GM18520 (cell line): ENCODE measurements at regions not wholly inside any gene's neighbourhood (a gene's known extent, or its start where the extent isn't known, plus 50 kb on each side); places are given as distances from the start of the nearest gene placed in this dataset.

Experiments used
- ATAC-seq: cut with Tn5 transposase; IDR thresholded peaks from one replicate; pipeline ENCODE4 v1.9.1; 2021; ENCODE audit not compliant: unreplicated experiment

DNA sequence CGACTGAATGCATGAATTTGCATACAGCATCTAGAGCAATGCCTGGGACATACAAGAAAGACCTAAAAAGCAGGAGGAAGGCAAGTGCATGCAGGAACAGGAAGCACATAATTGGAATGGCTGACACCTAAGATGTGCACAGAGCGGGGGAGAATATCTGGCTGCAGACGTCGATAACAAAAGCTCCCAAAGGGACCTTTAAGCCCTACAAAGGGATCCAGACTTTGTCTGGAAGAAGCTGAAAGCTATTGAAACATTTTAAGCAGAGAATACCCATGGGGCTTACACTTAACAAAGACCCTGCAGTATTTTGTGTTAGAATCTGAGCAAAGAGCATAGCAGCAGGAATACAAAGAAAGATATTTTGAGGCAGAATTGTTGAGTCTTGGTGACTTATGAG is 107.4 kb upstream of the CLDN10 start:
- ATAC-seq, result no peak

DNA sequence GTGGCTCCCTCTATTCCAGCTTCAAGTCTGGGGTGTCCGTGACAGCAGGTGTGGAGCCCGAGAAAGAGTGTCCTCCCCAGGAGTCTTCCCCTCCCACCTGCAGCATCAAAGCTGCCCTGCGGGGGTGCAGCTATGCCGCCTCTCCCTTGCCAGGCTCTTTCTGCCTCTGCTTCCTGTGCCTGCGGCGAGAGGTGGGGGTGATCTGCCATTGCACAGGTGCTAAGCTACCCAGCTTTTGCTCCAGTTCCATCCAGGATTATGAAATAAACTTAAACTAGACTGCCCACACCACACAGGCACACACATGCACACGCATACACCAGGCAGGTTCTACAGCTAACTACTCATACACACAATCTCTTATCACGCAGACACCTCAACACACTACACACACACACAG is 104.7 kb upstream of the CLDN10 start:
- ATAC-seq, result no peak

DNA sequence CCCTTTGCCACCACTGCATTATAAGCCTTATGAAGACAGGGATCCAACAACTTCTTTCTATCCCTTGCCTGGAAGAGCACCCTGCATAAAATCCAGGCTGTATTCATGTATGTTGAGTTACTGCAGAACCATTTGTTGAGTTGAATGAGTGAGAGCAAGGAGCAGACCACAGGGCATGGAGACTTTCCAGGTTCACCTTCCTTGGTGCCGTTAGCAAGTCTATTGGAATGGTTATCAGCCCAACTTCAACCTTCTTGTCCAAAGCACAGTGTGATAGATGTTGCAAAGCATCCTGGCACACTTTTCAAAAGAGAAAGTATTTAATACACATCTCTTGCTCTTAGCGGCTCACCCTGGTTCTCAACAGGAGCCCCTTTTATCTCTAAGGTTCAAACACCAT is 100.9 kb upstream of the CLDN10 start:
- no peak for ATAC-seq

DNA sequence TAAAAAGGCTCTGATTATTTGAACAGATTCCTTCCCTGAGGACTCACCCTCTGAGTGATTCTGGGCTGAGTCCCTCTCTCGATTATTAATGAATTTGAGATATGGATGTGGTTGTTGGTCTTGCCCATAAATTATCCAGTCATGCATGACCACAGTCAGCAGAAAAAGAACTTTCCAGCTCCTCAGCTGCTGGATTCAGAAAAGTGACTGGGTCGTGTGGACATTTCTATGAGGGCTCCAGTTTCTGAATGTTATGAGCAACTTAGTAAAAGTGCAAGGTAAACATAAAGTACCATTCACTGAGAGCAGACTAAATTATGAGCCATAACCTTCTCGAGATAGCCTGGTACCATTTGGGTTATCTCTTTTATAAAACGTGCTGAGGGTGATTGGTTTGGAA is 100.1 kb upstream of the CLDN10 start:
- ATAC-seq, result no peak

DNA sequence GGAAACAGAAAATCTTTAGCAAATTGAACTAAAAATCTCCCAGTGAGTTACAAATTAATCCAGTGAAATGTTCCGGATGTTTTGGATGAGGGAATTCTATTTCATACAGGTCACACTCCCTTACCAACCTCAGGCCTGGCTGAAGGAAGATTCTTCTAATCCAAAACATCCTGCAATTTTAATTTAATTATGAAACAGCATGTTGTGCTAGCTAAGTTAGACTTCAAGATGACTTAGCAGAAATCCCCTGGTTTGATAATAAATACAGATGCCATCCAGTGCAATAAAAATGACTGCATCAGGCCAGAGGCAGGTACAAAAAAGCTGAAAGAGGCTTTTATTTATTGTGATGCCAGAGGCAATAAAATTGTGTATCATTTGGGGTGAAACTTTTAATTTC is 96.7 kb upstream of the CLDN10 start:
- no peak for ATAC-seq

DNA sequence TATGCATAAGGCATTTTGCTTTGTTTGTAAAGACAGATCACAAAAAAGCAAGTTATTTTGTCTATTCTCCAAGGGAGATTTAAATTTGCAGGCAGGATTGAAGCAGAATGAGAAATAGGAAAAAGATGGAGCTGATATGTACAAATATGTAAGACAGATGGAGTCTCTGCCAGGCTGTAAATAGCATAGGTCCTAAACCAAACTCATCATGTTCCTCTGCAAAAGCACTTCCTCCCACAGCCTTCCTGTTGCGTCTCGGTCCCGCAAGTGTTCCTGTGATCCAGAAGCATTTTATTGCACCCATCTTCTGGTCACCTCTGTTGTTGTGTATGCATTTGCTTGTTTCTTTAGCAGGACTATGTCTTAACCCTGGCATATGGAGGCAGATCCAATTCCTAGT is 95.7 kb upstream of the CLDN10 start:
- ATAC-seq, result no peak

DNA sequence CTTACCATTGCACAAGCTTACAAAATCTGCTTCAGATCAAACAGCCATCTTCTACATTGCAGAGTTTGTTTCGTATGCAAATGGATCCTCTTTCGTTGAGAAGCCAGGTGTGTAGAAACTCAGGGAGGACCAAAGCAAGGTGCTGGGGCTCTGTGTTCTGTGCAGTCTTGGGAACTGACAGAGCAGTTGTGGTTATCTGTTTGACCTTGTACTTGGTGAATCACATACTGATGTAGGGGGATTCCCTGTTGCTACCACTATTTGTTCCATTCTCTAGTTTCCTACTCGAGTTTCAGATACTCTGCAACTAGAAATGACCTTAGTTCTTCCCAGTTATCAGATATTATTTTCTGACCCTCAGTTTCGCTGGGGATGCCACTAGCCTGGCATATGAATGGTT is 95.2 kb upstream of the CLDN10 start:
- peak; percentile 100 for ATAC-seq

DNA sequence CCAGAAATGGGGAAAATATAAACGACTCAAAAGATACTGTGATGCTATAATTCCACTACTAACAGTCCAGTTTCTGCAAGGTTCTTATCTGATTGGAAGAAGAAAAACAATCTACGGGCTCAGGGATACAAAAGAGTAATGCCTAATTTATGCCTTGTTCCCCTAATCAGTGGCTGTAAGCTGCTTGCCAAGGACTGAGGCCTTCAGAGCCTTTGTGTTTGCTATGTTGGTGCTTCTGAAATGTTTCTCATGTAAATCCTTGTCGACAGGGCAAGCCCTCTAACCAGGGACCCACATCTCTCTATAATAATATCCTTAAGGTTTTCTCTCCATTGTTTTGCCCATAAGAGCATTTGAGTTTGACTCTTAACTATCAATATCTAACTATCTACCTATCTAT is 89.7 kb upstream of the CLDN10 start:
- no peak for ATAC-seq

DNA sequence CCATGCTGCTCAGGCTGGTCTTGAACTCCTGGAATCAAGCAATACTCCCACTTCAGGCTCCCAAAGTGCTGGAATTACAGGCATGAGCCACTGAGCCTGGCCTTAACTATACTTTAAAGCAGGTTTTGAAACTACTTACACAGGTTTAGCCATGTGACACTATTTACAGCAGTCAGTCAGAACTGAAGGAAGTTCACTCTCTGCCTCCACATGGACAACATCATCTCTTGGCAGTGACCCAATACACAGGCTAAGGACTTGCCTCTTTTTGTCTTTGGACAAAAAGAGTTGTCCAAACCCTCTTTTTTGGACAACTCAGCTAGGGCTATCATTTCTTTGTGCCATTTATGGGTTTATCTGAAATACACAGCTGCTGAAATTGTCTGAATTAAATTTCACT is 89.0 kb upstream of the CLDN10 start:
- no peak for ATAC-seq

DNA sequence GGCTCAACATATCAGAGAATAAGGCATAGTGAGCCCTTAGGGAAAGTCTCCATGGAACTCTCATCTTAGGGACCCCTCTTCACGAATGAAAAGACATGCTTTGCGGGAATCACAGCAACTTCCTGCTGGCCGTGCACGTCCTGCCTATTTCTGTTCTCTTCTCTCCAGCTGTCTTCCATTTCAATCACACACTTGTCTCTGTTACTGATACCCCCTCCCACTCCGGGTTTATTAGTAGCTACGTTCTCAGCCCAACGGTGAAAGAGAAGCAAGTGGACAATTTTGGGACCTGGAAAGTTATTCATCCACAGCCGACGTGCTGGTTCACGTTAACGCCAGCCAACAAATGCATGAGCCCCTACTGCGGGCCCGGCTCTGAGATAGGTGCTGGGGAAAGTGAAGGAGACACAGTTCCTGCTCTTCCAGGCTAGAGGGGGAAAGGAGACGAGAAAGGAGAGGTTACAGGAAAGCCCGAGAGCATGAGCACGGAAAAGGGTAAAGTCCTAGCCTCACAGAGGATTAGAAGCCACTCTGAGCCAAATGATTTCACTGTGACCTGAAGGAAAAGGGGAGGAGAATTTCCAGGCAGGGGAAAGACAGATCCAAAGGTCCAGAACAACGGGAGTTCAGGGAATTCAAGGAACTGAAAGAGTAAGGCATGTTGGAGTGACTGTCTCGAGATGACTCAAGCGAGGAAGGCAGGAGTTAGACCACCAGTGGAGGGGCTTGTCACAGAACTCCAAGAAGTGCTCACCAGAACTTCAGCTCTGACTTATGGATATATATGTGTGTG is 81.8 kb upstream of the CLDN10 start:
- no peak for ATAC-seq

DNA sequence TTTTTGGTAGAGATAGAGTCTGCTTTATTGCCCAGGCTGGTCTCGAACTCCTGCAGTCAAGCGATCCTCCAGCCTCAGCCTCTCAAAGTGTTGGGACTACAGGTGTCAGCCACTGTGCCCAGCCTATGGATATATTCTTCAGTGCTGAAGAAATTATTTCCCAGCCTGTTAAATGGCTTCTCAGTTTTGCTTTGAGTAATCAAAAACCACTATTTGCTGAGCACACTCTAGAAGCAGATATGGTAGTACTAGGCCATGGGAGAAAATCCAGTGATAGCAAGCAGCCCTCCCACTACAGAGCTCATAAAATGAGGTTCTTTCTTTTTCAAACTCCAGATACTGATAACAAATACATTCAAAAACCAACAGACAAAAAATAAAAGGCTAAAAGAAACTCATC is 80.6 kb upstream of the CLDN10 start:
- ATAC-seq, result no peak

DNA sequence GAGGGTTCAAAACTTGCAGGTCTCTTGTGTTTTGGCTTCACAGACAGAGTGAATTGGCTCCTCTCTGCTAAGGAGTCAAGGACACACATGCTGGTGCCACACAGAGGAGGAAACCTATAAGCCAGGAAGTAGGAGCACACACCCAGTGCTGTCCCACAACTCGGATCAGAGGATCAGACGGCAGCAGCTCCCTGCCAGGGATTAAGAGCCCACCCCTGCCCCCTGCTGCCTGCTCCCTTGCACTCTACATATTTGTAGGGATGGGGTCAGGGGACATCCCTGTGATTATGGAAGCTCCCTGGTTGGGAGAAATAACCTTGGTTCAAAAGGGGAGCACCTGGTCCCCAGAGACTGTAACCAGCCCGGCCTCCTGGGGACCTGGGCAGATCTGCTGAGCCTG is 77.5 kb upstream of the CLDN10 start:
- ATAC-seq, result no peak

DNA sequence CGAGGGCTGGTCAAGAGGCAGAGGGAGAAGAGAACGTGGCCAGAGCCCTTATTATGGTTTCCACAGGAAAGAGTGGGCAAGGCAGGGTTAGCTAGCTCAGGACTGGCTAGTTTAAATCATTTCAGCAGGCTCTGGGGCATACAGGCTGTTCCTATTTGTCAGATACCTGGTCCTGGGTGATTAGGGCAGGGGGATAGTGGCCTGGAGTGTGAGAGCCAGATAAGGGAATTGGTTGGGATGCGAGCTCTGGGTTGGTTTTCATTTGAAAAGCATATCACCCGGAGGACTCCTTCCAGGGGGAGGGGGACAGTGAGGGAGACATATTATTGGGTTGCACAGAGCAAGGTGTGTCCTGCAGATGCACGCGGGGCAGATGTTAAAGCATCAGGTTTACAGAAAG is 75.3 kb upstream of the CLDN10 start:
- ATAC-seq, result no peak

DNA sequence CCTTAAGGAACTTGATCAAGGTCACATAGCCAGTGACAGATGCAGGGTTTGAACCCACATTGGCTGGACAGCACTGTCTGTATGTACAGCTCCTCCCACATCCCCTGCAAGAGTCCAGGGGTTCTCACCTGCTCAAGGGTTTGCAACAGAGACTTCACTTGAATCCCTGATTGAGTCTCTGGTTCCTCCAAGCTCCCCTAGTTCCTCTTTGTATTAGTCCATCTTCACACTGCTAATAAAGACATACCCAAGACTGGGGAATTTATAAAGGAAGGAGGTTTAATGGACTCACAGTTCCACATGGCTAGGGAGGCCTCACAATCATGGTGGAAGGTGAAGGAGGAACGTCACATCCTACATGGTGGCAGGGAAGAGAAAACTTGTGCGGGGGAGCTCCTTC is 72.8 kb upstream of the CLDN10 start:
- no peak for ATAC-seq

DNA sequence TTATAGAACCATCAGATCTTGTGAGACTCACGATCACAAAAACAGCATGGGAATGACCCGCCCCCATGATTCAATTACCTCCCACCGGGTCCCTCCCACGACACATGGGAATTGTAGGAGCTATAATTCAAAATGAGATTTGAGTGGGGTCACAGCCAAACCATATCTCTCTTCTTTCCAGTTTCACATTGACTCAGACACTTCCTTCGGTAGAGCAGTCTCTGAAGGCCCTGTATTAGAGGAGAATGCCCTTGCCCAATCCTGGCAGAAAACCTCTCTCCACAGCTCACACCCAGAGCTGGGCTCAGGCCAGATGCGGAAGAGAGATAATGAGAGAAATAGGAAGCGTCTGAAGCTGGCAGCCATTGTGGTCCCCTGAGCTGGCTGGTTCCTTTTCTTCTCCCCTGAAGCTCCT is 72.4 kb upstream of the CLDN10 start:
- peak; percentile 58 for ATAC-seq

DNA sequence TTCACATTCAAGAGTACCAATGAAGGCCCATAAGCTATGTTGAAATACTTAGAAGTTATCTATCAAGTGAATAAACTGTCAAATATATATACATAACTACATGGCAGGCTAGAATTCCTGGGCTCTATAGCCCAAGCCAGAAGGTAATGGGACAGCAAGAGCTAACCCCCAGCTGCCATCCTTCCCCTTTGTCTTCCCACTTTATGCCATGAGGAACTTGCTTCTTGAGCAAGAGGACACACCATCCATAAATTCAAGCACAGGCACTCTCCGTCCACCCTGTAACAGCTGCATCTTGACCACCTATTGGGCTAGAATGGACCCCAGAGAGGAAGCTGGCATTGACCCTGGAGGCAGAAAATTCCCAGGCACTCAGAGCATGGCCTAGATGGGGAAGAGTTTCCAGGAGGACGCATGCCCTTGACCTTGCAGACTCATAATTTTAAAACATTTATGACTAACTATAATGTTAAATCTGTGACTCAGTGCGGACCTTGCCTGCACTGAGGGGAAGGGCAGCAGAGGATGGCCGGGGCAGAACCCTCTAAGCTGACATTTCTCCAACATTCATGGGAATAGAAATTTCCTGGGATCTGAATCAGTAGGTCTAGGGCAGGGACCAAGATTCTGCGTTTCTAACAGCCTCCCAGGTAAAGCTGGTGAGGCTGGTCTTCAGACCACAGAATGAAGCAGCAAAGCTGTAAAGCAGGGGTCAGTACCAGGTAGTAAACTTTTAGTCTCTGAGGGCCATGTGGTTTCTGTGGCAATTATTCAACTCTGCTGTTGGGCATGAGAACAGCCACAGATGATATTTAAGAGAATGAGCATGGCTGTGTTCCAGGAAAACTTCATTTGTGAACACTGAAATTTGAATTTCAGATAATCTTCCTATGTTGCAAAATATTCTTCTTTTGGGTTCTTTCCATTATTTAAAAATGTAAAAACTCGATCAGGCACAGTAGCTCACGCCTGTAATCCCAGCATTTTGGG is 71.4 kb upstream of the CLDN10 start:
- no peak for ATAC-seq

DNA sequence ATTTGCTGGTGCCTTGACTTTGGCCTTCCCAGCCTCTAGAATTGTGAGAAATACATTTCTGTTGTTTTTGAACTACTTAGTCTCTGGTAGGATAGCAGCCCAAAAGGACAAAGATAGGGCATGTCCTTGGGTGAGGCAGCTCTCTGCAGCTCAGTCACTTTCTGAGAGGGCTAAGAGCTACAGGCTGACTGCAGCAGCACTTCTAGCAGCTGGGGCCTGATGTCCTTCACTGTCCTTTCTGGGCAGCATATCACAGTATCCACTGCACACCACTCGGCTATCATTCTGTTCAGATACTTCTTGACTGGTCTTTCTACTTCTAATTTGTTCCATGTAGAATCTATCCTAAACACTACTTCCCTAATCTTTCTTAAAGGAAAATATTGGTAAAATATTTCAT is 68.5 kb upstream of the CLDN10 start:
- no peak for ATAC-seq

DNA sequence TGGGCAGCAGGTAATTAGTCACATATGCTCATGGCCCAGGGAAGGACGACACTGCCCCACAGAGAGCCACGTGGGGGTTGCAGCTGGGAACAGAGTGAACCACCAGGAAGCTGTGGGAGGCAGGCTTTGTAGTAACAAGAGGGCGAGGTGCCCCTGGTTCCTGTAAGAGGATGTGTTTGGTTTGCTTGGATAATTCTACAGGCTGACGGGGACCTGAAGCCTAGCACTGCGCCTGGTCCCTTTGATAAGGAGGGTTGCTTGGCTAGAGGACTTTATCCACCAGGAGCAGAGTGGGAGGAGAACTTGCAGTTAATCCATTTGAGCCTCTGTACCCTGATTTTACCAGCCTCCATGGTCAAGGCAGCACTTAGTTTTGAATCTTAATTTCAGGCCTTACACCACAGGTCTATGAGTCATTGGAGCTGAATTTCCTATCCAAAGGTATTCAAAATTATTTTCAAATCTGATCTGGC is 67.4 kb upstream of the CLDN10 start:
- no peak for ATAC-seq

DNA sequence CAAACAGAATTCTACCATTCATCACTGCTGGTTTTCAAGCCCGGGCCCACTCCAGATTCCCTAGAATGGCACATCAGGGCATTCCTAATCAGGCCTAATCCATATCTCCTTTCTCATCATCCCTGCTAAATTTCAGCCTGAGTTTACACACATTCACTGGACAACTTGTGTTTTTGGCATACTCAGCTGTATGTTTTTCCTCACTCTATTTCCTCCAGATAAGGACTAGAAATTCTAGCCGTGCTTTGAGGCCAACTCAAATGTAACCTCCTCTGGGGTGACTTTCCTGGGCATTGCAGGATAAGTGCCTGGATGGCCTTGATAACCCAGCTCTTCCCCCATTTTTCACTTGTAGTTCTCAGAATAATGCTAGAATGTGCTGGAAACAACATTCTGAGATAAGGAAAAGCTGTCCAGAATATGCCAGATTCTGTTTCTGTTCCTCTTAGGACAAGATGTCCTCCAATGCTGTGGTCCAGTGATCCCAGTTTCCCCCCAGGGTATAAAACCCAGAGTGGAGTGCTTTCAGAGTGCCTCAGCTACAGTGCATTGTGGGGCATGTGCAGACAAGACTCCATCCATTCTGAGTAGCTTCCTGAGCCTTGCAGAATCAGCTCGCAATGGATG is 66.9 kb upstream of the CLDN10 start:
- ATAC-seq, result no peak

DNA sequence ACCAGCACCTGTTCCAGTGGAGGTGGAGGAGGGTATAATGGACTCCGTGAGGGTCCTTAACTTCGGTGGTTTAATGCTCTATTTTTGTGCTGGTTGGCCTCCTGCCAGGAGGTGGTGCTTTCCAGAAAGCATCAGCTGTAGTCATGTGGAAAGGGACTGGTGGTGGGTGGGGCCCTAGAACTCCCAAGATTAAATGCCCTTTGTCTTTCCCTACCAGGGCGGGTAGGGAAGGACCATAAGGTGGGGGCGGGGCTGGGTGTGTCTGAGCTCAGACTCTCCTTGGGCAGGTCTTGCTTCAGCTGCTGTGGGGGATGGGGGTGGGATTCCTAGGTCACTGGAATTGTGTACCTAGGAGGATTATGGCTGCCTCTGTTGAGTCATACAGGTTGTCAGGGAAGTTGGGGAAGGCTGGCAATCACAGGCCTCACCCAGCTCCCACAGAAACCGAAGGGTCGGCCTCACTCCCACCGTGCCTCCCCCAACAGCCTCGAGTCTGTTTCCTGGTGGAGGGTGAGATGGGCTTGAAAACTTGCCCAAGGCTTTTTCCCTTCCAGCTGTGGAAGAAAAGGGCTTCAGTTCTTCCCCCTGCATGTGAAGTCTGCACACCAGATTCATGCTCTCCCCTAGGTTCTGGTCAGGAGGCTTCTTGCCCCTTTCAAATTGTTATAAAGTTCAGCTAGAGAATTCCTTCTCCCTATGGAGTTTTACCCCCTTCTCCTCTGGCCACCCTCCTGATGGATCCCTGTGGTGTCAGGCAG is 60.3 kb upstream of the CLDN10 start:
- ATAC-seq, result no peak
